ENCODE measurements at regions not wholly inside any gene's neighbourhood (a gene's known extent, or its start where the extent isn't known, plus 50 kb on each side); places are given as distances from the start of the nearest gene placed in this dataset.

DNA sequence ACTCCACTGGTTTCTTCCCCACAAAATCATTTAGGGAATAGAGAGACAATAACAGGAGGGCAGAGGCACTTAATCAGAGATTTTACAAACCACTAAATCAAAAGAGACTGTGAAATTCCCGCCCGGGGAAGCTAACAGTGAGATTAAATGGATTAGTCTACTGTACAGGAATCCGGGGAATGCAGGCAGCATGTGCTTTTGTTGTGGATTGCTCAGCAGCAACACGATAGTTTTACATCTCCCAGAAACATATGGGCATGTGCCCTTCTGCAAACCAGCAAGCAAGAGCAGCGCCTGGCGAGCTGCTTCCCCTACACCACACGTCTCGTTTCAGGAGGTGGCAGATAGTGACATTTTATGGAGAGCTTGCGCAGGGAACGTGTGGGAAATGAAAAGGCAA lies 382.3 kb downstream of the CD83 start (continued):
- TF ChIP-seq, protein P1, sequence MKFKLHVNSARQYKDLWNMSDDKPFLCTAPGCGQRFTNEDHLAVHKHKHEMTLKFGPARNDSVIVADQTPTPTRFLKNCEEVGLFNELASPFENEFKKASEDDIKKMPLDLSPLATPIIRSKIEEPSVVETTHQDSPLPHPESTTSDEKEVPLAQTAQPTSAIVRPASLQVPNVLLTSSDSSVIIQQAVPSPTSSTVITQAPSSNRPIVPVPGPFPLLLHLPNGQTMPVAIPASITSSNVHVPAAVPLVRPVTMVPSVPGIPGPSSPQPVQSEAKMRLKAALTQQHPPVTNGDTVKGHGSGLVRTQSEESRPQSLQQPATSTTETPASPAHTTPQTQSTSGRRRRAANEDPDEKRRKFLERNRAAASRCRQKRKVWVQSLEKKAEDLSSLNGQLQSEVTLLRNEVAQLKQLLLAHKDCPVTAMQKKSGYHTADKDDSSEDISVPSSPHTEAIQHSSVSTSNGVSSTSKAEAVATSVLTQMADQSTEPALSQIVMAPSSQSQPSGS (IDR thresholded peaks at IDR 0.05; ENCODE audit: low read length): no peak
- no peak for TF ChIP-seq MTA3 (IDR thresholded peaks at IDR 0.05; ENCODE audit: borderline replicate concordance, low read length)

DNA sequence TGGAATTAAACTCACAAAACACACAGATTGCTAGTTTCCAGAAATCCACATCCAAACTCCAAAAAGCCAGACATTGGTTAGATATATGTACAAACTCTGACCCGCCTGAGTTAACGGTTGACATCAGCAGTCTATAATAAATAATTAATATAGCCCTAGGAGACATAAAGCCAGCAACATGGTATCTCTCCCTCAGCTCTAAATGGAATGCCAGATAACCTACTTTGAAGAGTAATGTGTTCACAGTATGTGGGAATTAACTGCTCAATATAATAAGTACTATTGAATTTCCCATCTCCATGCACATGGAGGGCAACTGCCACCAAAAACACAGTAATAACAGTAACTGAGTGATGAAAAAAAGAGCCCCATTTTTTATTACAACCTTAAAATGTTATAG lies 383.2 kb downstream of the CD83 start:
- intact Hi-C loops (cut with micrococcal nuclease; ENCODE audit: unreplicated experiment) (no loop called here), in situ Hi-C loops (cut with MboI) (no loop called here)
- H3K27ac ChIP-seq (ENCODE audit: control insufficient read depth, insufficient read depth): no peak overlapping the region
- H3K9me3 ChIP-seq (replicated peaks; ENCODE audit: control insufficient read depth, insufficient read depth, low read length): no peaks in the 10 kb centered on the region
- H3K27me3 ChIP-seq (replicated peaks in 1 of 2; ENCODE audit: control insufficient read depth in 2 of 2, insufficient read depth in 2 of 2, low read length in 1 of 2): no peaks in the 10 kb centered on the region; a peak in 1 of 4 replicates
- no peak for ATAC-seq
- no peak overlapping the region for H2AFZ ChIP-seq (ENCODE audit: control insufficient read depth, low read depth, low read length)
- 91% methylated on average over 2 of the region's 2 CpGs for WGBS (ENCODE audit: insufficient coverage, insufficient replicate concordance, low lambda C conversion rate, missing lambda C conversion rate)
- BruUV-seq (replicated peaks): no TSS peak
- no peaks in the 10 kb centered on the region for H3K4me1 ChIP-seq (ENCODE audit: control insufficient read depth, insufficient read depth, low read length)
- H3K79me2 ChIP-seq (ENCODE audit: control insufficient read depth, insufficient read depth, low read length): no peaks in the 10 kb centered on the region
- no peak overlapping the region for H3K9ac ChIP-seq (ENCODE audit: control insufficient read depth, insufficient read depth, low read length)
- no peaks in the 10 kb centered on the region for H3K36me3 ChIP-seq (ENCODE audit: control insufficient read depth in 2 of 2, insufficient read depth in 2 of 2, low read length in 1 of 2)
- POLR2A ChIA-PET: no interaction called here
- H3K4me3 ChIP-seq: no peak overlapping the region
- no peak for FAIRE-seq
- DNase-seq (ENCODE audit: low read depth, low spot score): no peak
- RAD21 ChIA-PET (ENCODE audit: unreplicated experiment): no interaction called here
- CTCF ChIA-PET: no interaction called here
- TF ChIP-seq CEBPB (IDR thresholded peaks at IDR 0.05; ENCODE audit: borderline replicate concordance in 1 of 2, low read depth in 2 of 2, low read length in 2 of 2): no peak
- TF ChIP-seq, protein P2, sequence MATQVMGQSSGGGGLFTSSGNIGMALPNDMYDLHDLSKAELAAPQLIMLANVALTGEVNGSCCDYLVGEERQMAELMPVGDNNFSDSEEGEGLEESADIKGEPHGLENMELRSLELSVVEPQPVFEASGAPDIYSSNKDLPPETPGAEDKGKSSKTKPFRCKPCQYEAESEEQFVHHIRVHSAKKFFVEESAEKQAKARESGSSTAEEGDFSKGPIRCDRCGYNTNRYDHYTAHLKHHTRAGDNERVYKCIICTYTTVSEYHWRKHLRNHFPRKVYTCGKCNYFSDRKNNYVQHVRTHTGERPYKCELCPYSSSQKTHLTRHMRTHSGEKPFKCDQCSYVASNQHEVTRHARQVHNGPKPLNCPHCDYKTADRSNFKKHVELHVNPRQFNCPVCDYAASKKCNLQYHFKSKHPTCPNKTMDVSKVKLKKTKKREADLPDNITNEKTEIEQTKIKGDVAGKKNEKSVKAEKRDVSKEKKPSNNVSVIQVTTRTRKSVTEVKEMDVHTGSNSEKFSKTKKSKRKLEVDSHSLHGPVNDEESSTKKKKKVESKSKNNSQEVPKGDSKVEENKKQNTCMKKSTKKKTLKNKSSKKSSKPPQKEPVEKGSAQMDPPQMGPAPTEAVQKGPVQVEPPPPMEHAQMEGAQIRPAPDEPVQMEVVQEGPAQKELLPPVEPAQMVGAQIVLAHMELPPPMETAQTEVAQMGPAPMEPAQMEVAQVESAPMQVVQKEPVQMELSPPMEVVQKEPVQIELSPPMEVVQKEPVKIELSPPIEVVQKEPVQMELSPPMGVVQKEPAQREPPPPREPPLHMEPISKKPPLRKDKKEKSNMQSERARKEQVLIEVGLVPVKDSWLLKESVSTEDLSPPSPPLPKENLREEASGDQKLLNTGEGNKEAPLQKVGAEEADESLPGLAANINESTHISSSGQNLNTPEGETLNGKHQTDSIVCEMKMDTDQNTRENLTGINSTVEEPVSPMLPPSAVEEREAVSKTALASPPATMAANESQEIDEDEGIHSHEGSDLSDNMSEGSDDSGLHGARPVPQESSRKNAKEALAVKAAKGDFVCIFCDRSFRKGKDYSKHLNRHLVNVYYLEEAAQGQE (IDR thresholded peaks at IDR 0.05; ENCODE audit: low read depth, low read length): no peak
- SMC1A ChIA-PET (ENCODE audit: uncharacterized antibody, unreplicated experiment): interaction anchor here (1.4 kb wide), 1 partner anchor 8 kb away, joined by 4 read pairs; no protein-coding TSS in a partner anchor
- no peaks in the 10 kb centered on the region for H4K20me1 ChIP-seq (ENCODE audit: control insufficient read depth, insufficient read depth)
- H3K4me2 ChIP-seq (ENCODE audit: control insufficient read depth, insufficient read depth): no peak overlapping the region

All from GM12878 (cell line).